MCF 10A (cell line): ENCODE measurements at regions not wholly inside any gene's neighbourhood (a gene's known extent, or its start where the extent isn't known, plus 50 kb on each side); places are given as distances from the start of the nearest gene placed in this dataset.

ENCODE experiments used
- BruUV-seq: library from RNA; stranded (reverse); fragments of 400-500 nt; replicated peaks from 2 replicates; lab custom pipeline; 2021; lab: Mats Ljungman, UMichigan
- CTCF ChIA-PET: fragments of 300-600 bp; sonication (Branson Sonifier 250); formaldehyde crosslinking; extraction: SDS; loops from one replicate; lab custom pipeline; 2021; ENCODE audit warnings: antibody characterized with exemption, inconsistent platforms; lab: Yijun Ruan, JAX
- POLR2A ChIA-PET: fragments of 300-600, 350-650 bp; sonication (Branson Sonifier 250); formaldehyde crosslinking; extraction: SDS; loops from one replicate; lab custom pipeline; 2020; ENCODE audit warnings: antibody characterized with exemption, inconsistent platforms; lab: Yijun Ruan, JAX
- DNase-seq: peaks from one replicate; pipeline ENCODE4 v3.0.0-alpha.2; 2018; ENCODE audit not compliant: unreplicated experiment
- H3K27ac Mint-ChIP-seq: one replicate; pipeline ENCODE4 v1.8.0; 2022; ENCODE audit warnings: mild to moderate bottlenecking, low read depth, mixed read lengths; ENCODE audit not compliant: unreplicated experiment
- H3K27me3 Mint-ChIP-seq: one replicate; pipeline ENCODE4 v1.8.0; 2022; ENCODE audit warnings: mixed read lengths; ENCODE audit not compliant: insufficient read depth, unreplicated experiment
- H3K36me3 Mint-ChIP-seq: one replicate; pipeline ENCODE4 v1.8.0; 2022; ENCODE audit warnings: mild to moderate bottlenecking, moderate library complexity, mixed read lengths; ENCODE audit not compliant: insufficient read depth, unreplicated experiment
- H3K4me1 Mint-ChIP-seq: one replicate; pipeline ENCODE4 v1.8.0; 2022; ENCODE audit warnings: mixed read lengths; ENCODE audit not compliant: insufficient read depth, unreplicated experiment
- H3K4me3 Mint-ChIP-seq: one replicate; pipeline ENCODE4 v1.8.0; 2022; ENCODE audit warnings: mild to moderate bottlenecking, moderate library complexity, mixed read lengths; ENCODE audit not compliant: unreplicated experiment
- H3K9me3 Mint-ChIP-seq: one replicate; pipeline ENCODE4 v1.8.0; 2022; ENCODE audit warnings: mixed read lengths; ENCODE audit not compliant: unreplicated experiment
- intact Hi-C: fragments of 100-400 bp; cut with micrococcal nuclease; formaldehyde crosslinking; loops from 2 replicates; pipeline ENCODE4 v1.14.1; 2022
- TF ChIP-seq, protein P1 (sequence below): fragments of 200-600 bp; IDR thresholded peaks from one replicate; pipeline ENCODE4 v1.8.0; 2022; ENCODE audit warnings: antibody characterized with exemption, mild to moderate bottlenecking; ENCODE audit not compliant: unreplicated experiment

DNA sequence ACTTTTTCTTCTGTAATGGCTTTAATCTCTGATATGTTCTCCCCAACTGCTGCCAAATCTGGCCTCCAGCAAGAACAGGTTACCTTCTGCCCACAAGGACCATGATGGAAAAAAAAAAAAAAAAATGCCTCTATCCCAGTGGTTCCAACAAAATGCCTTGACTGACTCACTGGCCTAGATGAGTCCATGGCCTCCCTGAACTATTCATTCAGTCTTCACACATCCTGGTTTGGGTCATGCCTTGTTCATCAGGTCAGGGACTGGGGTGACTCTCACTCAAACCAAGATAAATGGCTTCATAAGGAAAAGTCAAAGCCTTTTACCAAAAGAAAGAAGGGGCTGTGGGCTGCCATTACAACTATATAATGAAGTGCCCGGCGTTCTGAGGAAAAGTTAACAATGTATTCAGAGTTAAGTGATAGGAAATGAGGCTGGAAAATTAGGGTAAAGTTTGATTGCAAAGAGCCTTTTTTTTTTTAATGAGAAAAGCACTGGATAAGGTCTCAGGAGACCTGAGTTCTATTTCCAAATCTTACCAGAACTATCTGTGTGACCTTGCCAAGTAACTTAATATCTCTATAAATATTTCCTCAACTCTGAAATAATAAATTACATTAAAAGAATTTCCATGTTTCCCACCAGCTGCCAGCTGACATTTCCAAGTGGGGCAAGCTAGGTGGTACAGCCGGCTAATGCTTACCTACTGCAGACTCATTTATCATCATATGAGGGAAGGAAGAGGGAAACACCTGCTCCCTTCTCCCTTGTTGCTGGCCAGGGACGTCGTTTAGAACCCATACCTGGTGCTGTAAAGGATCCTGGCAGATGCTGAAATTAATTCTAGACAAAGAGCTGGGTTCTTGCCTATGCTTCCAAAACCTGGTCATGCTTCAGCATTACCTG is 380.0 kb upstream of the MARCKS start:
- H3K9me3 Mint-ChIP-seq: no peaks in the 10 kb centered on the region
- no peaks in the 10 kb centered on the region for H3K36me3 Mint-ChIP-seq
- H3K27ac Mint-ChIP-seq: no peak overlapping the region
- no peak overlapping the region for H3K4me3 Mint-ChIP-seq
- TF ChIP-seq, protein P1, sequence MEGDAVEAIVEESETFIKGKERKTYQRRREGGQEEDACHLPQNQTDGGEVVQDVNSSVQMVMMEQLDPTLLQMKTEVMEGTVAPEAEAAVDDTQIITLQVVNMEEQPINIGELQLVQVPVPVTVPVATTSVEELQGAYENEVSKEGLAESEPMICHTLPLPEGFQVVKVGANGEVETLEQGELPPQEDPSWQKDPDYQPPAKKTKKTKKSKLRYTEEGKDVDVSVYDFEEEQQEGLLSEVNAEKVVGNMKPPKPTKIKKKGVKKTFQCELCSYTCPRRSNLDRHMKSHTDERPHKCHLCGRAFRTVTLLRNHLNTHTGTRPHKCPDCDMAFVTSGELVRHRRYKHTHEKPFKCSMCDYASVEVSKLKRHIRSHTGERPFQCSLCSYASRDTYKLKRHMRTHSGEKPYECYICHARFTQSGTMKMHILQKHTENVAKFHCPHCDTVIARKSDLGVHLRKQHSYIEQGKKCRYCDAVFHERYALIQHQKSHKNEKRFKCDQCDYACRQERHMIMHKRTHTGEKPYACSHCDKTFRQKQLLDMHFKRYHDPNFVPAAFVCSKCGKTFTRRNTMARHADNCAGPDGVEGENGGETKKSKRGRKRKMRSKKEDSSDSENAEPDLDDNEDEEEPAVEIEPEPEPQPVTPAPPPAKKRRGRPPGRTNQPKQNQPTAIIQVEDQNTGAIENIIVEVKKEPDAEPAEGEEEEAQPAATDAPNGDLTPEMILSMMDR: no peak
- no peak for DNase-seq
- BruUV-seq: no TSS peak
- CTCF ChIA-PET: no interaction called here
- H3K27me3 Mint-ChIP-seq: no peaks in the 10 kb centered on the region
- intact Hi-C loops: no loop called here
- POLR2A ChIA-PET: no interaction called here
- no peaks in the 10 kb centered on the region for H3K4me1 Mint-ChIP-seq

DNA sequence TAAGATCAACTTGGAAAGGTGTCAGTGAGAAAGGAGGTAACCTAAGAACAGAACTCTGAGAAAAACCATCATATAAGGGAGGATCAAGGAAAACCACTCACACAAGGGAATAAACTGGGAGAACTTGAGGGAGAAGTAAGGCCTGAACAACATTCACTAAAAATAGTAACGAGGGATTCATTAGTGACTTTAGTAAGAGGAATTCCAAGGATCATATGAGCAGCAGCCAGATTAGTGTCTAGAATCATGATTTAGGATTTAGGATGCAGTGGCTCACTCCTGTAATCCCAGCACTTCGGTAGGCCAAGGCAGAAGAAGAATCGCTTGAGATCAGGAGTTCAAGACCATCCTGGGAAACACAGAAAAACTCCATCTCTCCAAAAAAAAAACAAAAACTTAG is 376.5 kb upstream of the MARCKS start:
- TF ChIP-seq, protein P1: no peak
- Mint-ChIP-seq H3K4me1 (no peaks in the 10 kb centered on the region), H3K27ac (no peak overlapping the region), H3K4me3 (no peak overlapping the region), H3K9me3 (no peaks in the 10 kb centered on the region), H3K36me3 (no peaks in the 10 kb centered on the region), H3K27me3 (no peaks in the 10 kb centered on the region)
- ChIA-PET POLR2A (no interaction called here), CTCF (interaction anchor here (0.6 to 1.3 kb wide), 3 partner anchors 8 to 148 kb away, joined by 4 to 7 read pairs (median 4); no protein-coding TSS in a partner anchor)
- intact Hi-C loops: no loop called here
- BruUV-seq: no TSS peak
- no peak for DNase-seq

DNA sequence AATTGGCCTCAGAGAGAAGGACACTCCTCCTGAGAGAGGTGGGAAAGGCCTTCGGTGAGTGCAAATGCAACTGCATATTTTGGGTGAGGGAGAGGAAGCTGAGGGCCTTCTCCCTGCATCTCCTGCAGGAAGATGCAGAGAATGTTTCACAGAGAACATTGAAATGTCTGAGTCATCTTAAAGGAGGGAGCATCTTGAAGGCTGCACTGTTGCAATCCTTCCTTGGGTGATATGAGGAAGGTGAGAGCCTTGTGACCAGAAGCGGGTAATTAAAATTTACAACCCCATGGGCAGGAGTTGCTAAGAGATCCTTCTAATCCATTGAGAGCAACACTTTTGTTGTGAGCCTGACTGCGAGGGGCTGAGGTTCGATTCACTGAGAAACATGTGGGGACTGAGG is 375.7 kb upstream of the MARCKS start:
- no peaks in the 10 kb centered on the region for H3K4me1 Mint-ChIP-seq
- no peak overlapping the region for H3K27ac Mint-ChIP-seq
- ChIA-PET CTCF (interaction anchor here (0.9 kb wide), 2 partner anchors 8 to 21 kb away, joined by 3 to 4 read pairs; no protein-coding TSS in a partner anchor), POLR2A (no interaction called here)
- peak; percentile 38 for DNase-seq
- intact Hi-C loops: no loop called here
- H3K27me3 Mint-ChIP-seq: no peaks in the 10 kb centered on the region
- no peak overlapping the region for H3K4me3 Mint-ChIP-seq
- TF ChIP-seq, protein P1: no peak
- H3K9me3 Mint-ChIP-seq: no peaks in the 10 kb centered on the region
- no TSS peak for BruUV-seq
- no peaks in the 10 kb centered on the region for H3K36me3 Mint-ChIP-seq

DNA sequence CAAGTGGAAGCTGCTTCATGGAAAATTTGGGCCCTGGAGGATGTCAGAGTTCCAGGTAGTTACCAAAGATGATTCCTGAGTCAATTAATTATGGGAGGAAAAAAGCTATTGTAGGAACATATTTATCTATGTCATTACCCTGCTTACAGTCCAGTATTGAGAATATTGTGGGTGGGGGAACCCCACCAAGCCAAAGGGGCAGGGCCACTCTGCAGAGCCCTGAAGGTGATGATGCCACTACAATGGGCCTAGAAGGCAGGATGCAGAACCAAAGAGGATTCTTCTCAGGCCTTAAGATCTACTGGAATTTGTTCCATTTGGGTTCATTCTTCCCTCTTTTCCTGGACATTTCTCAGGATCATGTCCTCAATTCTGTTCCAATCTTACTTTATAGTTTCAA is 375.2 kb upstream of the MARCKS start:
- ChIA-PET CTCF (interaction anchor here (0.9 kb wide), 2 partner anchors 8 to 21 kb away, joined by 3 to 4 read pairs; no protein-coding TSS in a partner anchor), POLR2A (interaction anchor here (1.0 kb wide), 1 partner anchor 77 kb away, joined by 3 read pairs; no protein-coding TSS in a partner anchor)
- Mint-ChIP-seq H3K27ac (no peak overlapping the region), H3K27me3 (no peaks in the 10 kb centered on the region), H3K4me3 (no peak overlapping the region), H3K9me3 (no peaks in the 10 kb centered on the region), H3K4me1 (no peaks in the 10 kb centered on the region), H3K36me3 (no peaks in the 10 kb centered on the region)
- TF ChIP-seq, protein P1: no peak
- BruUV-seq: no TSS peak
- DNase-seq: no peak
- intact Hi-C loops: no loop called here
